Sigmoid colon (tissue), 4 donors: ENCODE measurements at regions not wholly inside any gene's neighbourhood (a gene's known extent, or its start where the extent isn't known, plus 50 kb on each side); places are given as distances from the start of the nearest gene placed in this dataset.

ENCODE experiments used
- EP300 ChIP-seq, 4 donors: sonication (generic); formaldehyde crosslinking; IDR thresholded peaks; one replicate each; pipeline ENCODE4 v1.6.1; 2017; ENCODE audit warnings: antibody characterized with exemption in 4 of 4
- POLR2A ChIP-seq, 2 donors: fragments of 450-650 bp; IDR thresholded peaks; one replicate each; pipeline ENCODE4 v1.6.1; 2016; ENCODE audit warnings: antibody characterized with exemption in 2 of 2, mild to moderate bottlenecking in 2 of 2, moderate library complexity in 2 of 2
- POLR2AphosphoS5 ChIP-seq, 4 donors: sonication (generic); formaldehyde crosslinking; IDR thresholded peaks; one replicate each; pipeline ENCODE4 v1.6.1; 2017; ENCODE audit warnings: antibody characterized with exemption in 4 of 4
- TF ChIP-seq, protein P1 (sequence below), 4 experiments: fragments of 450-650 bp in 3 of 4; fragments of 200-600 bp in 1 of 4; IDR thresholded peaks; one replicate each; pipeline ENCODE4 v1.5.1; 2016 to 2019; ENCODE audit warnings: antibody characterized with exemption in 4 of 4, mild to moderate bottlenecking in 3 of 4, moderate library complexity in 2 of 4

DNA sequence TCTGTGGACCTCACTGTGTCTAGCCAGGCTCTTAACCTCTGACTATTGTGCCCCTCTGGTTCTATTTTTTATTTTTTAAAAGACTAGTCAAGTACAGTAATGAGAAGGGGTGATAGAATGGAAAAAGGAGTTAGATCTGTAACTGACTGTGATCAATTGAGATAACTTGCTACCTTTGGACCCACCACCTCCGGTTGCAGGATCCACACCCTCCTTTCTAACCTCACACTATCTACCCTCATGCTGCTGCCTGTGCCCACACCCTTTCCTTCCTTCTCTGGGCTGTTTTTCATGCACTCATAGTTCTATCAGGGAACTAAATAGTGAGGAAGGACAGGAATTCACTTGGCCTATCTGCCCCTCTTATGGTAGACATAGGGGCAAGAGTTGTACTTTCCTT, 172.3 kb downstream of the KATNIP start:
- TF ChIP-seq, protein P1, sequence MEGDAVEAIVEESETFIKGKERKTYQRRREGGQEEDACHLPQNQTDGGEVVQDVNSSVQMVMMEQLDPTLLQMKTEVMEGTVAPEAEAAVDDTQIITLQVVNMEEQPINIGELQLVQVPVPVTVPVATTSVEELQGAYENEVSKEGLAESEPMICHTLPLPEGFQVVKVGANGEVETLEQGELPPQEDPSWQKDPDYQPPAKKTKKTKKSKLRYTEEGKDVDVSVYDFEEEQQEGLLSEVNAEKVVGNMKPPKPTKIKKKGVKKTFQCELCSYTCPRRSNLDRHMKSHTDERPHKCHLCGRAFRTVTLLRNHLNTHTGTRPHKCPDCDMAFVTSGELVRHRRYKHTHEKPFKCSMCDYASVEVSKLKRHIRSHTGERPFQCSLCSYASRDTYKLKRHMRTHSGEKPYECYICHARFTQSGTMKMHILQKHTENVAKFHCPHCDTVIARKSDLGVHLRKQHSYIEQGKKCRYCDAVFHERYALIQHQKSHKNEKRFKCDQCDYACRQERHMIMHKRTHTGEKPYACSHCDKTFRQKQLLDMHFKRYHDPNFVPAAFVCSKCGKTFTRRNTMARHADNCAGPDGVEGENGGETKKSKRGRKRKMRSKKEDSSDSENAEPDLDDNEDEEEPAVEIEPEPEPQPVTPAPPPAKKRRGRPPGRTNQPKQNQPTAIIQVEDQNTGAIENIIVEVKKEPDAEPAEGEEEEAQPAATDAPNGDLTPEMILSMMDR (IDR thresholded peaks at IDR 0.05), result no peak
- TF ChIP-seq POLR2A (IDR thresholded peaks at IDR 0.05) (no peak), EP300 (IDR thresholded peaks at IDR 0.05) (no peak), POLR2AphosphoS5 (IDR thresholded peaks at IDR 0.05) (no peak)
